HEK293 (cell line): ENCODE measurements at regions not wholly inside any gene's neighbourhood (a gene's known extent, or its start where the extent isn't known, plus 50 kb on each side); places are given as distances from the start of the nearest gene placed in this dataset.

Experiments used
- CTCF ChIA-PET: fragments of 350-600 bp; formaldehyde crosslinking; extraction: SDS; loops from one replicate; lab custom pipeline; 2021; ENCODE audit warnings: antibody characterized with exemption; lab: Yijun Ruan, JAX
- POLR2A ChIA-PET: fragments of 300-600 bp; formaldehyde crosslinking; extraction: SDS; loops from one replicate; lab custom pipeline; 2020; ENCODE audit warnings: antibody characterized with exemption, inconsistent platforms; lab: Yijun Ruan, JAX
- H3K27ac ChIP-seq: fragments of 200-500 bp; sonication (Bioruptor generic); 2 replicates; pipeline ENCODE4 v1.5.1; 2014; ENCODE audit warnings: low read depth, low read length, control low read depth, inconsistent platforms; ENCODE audit errors: extremely low read depth
- H3K36me3 ChIP-seq, 2 experiments: fragments of 200-500 bp in 1 of 2; sonication (Bioruptor generic) in 1 of 2; 1 replicate in 1 of 2; 2 replicates in 1 of 2; pipeline ENCODE4 v1.5.1; 2014 to 2017; ENCODE audit warnings: inconsistent platforms in 2 of 2, low read length in 2 of 2; ENCODE audit not compliant: control insufficient read depth in 2 of 2, insufficient read depth in 1 of 2
- H3K4me1 ChIP-seq: fragments of 200-500 bp; sonication (Bioruptor generic); 2 replicates; pipeline ENCODE4 v1.5.1; 2014; ENCODE audit warnings: mild to moderate bottlenecking, low read length, inconsistent platforms; ENCODE audit not compliant: control insufficient read depth, insufficient read depth
- H3K4me3 ChIP-seq: 2 replicates; pipeline ENCODE4 v1.5.1; 2011; ENCODE audit warnings: low read depth, mild to moderate bottlenecking, control low read depth, low read length, moderate library complexity
- H3K9me3 ChIP-seq: fragments of 200-500 bp; sonication (Bioruptor generic); 2 replicates; pipeline ENCODE4 v1.5.1; 2014; ENCODE audit warnings: low read depth, low read length, inconsistent platforms; ENCODE audit not compliant: control insufficient read depth, insufficient read depth
- EGR2 ChIP-seq: fragments of 450-650 bp; formaldehyde crosslinking; IDR thresholded peaks from 2 replicates; pipeline ENCODE4 v1.5.1; 2016; ENCODE audit warnings: low read depth, missing biosample characterization, missing genetic modification characterization
- IKZF3 ChIP-seq: fragments of 450-650 bp; IDR thresholded peaks from 2 replicates; pipeline ENCODE4 v1.5.0; 2018; ENCODE audit warnings: missing biosample characterization, mild to moderate bottlenecking, missing genetic modification characterization, moderate library complexity
- MYNN ChIP-seq: fragments of 450-650 bp; formaldehyde crosslinking; IDR thresholded peaks from 2 replicates; pipeline ENCODE4 v1.5.1; 2016; ENCODE audit warnings: missing biosample characterization, missing genetic modification characterization, borderline replicate concordance
- MZF1 ChIP-seq: fragments of 450-650 bp; formaldehyde crosslinking; IDR thresholded peaks from 2 replicates; pipeline ENCODE4 v1.5.1; 2017; ENCODE audit warnings: missing biosample characterization, missing genetic modification characterization, borderline replicate concordance
- PRDM2 ChIP-seq: fragments of 450-650 bp; formaldehyde crosslinking; IDR thresholded peaks from 2 replicates; pipeline ENCODE4 v1.5.1; 2016; ENCODE audit warnings: missing biosample characterization, missing genetic modification characterization, borderline replicate concordance
- SP7 ChIP-seq: fragments of 450-650 bp; formaldehyde crosslinking; IDR thresholded peaks from 2 replicates; pipeline ENCODE4 v1.5.1; 2016; ENCODE audit warnings: missing biosample characterization, missing genetic modification characterization
- ZFHX2 ChIP-seq: fragments of 450-650 bp; formaldehyde crosslinking; conservative IDR thresholded peaks from 2 replicates; pipeline ENCODE4 v1.5.1; 2016; ENCODE audit warnings: missing biosample characterization, missing genetic modification characterization
- ZNF114 ChIP-seq: fragments of 450-650 bp; formaldehyde crosslinking; IDR thresholded peaks from 2 replicates; pipeline ENCODE4 v1.5.0; 2017; ENCODE audit warnings: missing biosample characterization, missing genetic modification characterization
- ZNF175 ChIP-seq: fragments of 450-650 bp; formaldehyde crosslinking; IDR thresholded peaks from 2 replicates; pipeline ENCODE4 v1.5.1; 2016; ENCODE audit warnings: missing biosample characterization, missing genetic modification characterization
- ZNF248 ChIP-seq: fragments of 450-650 bp; formaldehyde crosslinking; IDR thresholded peaks from 2 replicates; pipeline ENCODE4 v1.5.1; 2017; ENCODE audit warnings: missing biosample characterization, missing genetic modification characterization
- ZNF324 ChIP-seq: fragments of 450-650 bp; formaldehyde crosslinking; IDR thresholded peaks from 2 replicates; pipeline ENCODE4 v1.5.1; 2016; ENCODE audit warnings: missing biosample characterization, missing genetic modification characterization
- ZNF398 ChIP-seq: fragments of 450-650 bp; formaldehyde crosslinking; IDR thresholded peaks from 2 replicates; pipeline ENCODE4 v1.5.1; 2017; ENCODE audit warnings: missing biosample characterization, missing genetic modification characterization
- ZNF510 ChIP-seq: fragments of 450-650 bp; formaldehyde crosslinking; IDR thresholded peaks from 2 replicates; pipeline ENCODE4 v1.5.1; 2018; ENCODE audit warnings: mild to moderate bottlenecking, missing genetic modification characterization, missing biosample characterization; ENCODE audit not compliant: insufficient replicate concordance
- ZNF521 ChIP-seq: fragments of 450-650 bp; formaldehyde crosslinking; IDR thresholded peaks from 2 replicates; pipeline ENCODE4 v1.5.1; 2017; ENCODE audit warnings: missing biosample characterization, mild to moderate bottlenecking, missing genetic modification characterization
- ZNF529 ChIP-seq: fragments of 450-650 bp; formaldehyde crosslinking; IDR thresholded peaks from 2 replicates; pipeline ENCODE4 v1.5.1; 2017; ENCODE audit warnings: missing genetic modification characterization, missing biosample characterization; ENCODE audit not compliant: insufficient replicate concordance
- ZNF548 ChIP-seq: fragments of 450-650 bp; formaldehyde crosslinking; IDR thresholded peaks from 2 replicates; pipeline ENCODE4 v1.5.1; 2016; ENCODE audit warnings: missing biosample characterization, missing genetic modification characterization
- ZNF585B ChIP-seq: fragments of 450-650 bp; formaldehyde crosslinking; IDR thresholded peaks from 2 replicates; pipeline ENCODE4 v1.5.1; 2016; ENCODE audit warnings: missing biosample characterization, missing genetic modification characterization
- ZNF664 ChIP-seq: fragments of 450-650 bp; formaldehyde crosslinking; IDR thresholded peaks from 2 replicates; pipeline ENCODE4 v1.5.1; 2016; ENCODE audit warnings: missing biosample characterization, missing genetic modification characterization
- TF ChIP-seq, protein P1 (sequence below): fragments of 450-650 bp; formaldehyde crosslinking; IDR thresholded peaks from 2 replicates; pipeline ENCODE4 v1.5.1; 2017; ENCODE audit warnings: missing biosample characterization, missing genetic modification characterization
- TF ChIP-seq, protein P2 (sequence below): fragments of 450-650 bp; formaldehyde crosslinking; IDR thresholded peaks from 2 replicates; pipeline ENCODE4 v1.5.1; 2016; ENCODE audit warnings: missing biosample characterization, missing genetic modification characterization

DNA sequence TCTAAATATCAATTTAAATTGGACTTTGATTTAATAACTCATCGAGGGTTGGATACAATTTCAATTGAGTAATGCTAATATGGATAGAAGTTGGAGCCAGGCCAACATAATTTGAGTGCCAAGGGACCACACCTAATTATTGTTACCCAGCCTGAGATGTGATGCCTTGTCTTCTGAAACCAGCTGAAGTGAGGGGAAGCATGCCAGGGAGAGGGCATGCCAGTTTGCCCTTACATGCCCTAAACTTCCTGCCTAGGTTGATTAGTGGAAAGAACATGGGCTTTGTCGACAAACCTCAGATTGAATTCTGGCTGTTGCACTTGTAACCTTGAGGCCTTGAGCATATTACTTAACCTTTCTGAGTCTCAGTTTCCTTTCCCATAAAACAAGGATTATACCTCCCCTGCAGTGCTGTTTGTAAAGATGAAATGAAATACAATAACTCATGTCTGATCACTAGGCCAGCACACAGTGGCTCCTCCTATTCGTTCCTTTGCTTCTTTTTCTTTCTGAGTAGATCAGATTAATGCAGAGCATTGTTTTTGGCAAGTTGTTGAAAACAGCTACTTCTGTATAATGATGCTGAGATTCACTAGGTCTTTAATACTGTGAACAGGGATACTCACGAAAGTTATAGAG, 412.8 kb downstream of the TLE4 start:
- no peak overlapping the region for H3K4me3 ChIP-seq
- no peaks in the 10 kb centered on the region for H3K4me1 ChIP-seq
- no peak overlapping the region for H3K27ac ChIP-seq
- CTCF ChIA-PET, result no interaction called here
- no peaks in the 10 kb centered on the region for H3K36me3 ChIP-seq
- H3K9me3 ChIP-seq, result no peaks in the 10 kb centered on the region
- POLR2A ChIA-PET, result no interaction called here
- TF ChIP-seq MZF1 (tag by site-specific recombination), result no peak
- no peak for TF ChIP-seq ZNF664 (tag by site-specific recombination)
- no peak for TF ChIP-seq ZNF548 (tag by site-specific recombination)
- no peak for TF ChIP-seq EGR2 (tag by site-specific recombination)
- TF ChIP-seq ZNF529 (tag by site-specific recombination), result no peak
- no peak for TF ChIP-seq MYNN (tag by site-specific recombination)
- TF ChIP-seq ZNF114 (tag by site-specific recombination), result no peak
- TF ChIP-seq ZNF398 (tag by site-specific recombination), result no peak
- TF ChIP-seq, protein P1, sequence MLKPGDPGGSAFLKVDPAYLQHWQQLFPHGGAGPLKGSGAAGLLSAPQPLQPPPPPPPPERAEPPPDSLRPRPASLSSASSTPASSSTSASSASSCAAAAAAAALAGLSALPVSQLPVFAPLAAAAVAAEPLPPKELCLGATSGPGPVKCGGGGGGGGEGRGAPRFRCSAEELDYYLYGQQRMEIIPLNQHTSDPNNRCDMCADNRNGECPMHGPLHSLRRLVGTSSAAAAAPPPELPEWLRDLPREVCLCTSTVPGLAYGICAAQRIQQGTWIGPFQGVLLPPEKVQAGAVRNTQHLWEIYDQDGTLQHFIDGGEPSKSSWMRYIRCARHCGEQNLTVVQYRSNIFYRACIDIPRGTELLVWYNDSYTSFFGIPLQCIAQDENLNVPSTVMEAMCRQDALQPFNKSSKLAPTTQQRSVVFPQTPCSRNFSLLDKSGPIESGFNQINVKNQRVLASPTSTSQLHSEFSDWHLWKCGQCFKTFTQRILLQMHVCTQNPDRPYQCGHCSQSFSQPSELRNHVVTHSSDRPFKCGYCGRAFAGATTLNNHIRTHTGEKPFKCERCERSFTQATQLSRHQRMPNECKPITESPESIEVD, result no peak
- TF ChIP-seq SP7, result no peak
- TF ChIP-seq PRDM2 (tag by site-specific recombination), result no peak
- no peak for TF ChIP-seq ZNF248 (tag by site-specific recombination)
- TF ChIP-seq ZNF510, result no peak

- no peaks in the 10 kb centered on the region for H3K36me3 ChIP-seq
- CTCF ChIA-PET, result no interaction called here
- no peaks in the 10 kb centered on the region for H3K4me1 ChIP-seq
- H3K4me3 ChIP-seq, result no peak overlapping the region
- POLR2A ChIA-PET, result no interaction called here
- no peaks in the 10 kb centered on the region for H3K9me3 ChIP-seq
- no peak overlapping the region for H3K27ac ChIP-seq
- no peak for TF ChIP-seq ZNF521
- TF ChIP-seq EGR2 (tag by site-specific recombination), result peak; percentile 43; the same call in 1 of the 2 replicates
- no peak for TF ChIP-seq IKZF3 (tag by site-specific recombination)
- TF ChIP-seq ZNF585B (tag by site-specific recombination), result no peak
- TF ChIP-seq ZNF175 (tag by site-specific recombination), result no peak
- TF ChIP-seq ZFHX2 (tag by site-specific recombination), result peak; percentile 76
- TF ChIP-seq ZNF324 (tag by site-specific recombination), result no peak
- TF ChIP-seq, protein P2, sequence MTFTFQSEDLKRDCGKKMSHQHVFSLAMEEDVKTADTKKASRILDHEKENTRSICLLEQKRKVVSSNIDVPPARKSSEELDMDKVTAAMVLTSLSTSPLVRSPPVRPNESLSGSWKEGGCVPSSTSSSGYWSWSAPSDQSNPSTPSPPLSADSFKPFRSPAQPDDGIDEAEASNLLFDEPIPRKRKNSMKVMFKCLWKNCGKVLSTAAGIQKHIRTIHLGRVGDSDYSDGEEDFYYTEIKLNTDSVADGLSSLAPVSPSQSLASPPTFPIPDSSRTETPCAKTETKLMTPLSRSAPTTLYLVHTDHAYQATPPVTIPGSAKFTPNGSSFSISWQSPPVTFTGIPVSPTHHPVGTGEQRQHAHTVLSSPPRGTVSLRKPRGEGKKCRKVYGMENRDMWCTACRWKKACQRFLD (tag by site-specific recombination), result no peak
Measured at GRCh38 chr9:79980432-79980831, 408.7 kb downstream of the TLE4 start.
